ENCODE measurements at regions not wholly inside any gene's neighbourhood (a gene's known extent, or its start where the extent isn't known, plus 50 kb on each side); places are given as distances from the start of the nearest gene placed in this dataset.

DNA sequence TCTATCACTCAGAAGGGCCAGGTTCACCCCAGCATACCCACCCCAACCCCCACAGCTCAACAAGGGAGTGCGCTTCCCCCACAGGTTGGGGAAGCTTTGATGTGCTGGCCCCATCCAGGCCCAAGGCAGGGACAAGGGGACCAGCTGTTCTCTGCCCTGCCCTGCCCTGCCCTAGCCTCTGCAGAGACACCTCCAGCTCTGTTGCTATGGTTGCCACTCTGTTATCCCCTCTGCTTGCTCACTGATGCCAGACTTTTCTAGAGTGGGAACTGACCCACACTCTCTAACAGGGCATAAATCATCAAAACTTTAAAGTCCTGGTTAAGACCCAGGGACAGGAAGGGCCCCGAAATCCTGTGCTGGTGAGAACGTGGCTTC lies 50.4 kb upstream of the ENPP7 start:
- no peaks in the 10 kb centered on the region for H3K36me3 ChIP-seq (ENCODE audit: insufficient read depth, insufficient read length, low read length)
- no peaks in the 10 kb centered on the region for H3K9me3 ChIP-seq (ENCODE audit: insufficient read depth, low read length)
- H3K4me3 ChIP-seq (ENCODE audit: insufficient read length, low read depth), result no peak overlapping the region
- DNase-seq (ENCODE audit: low read depth, low spot score), result no peak
- H3K4me1 ChIP-seq (ENCODE audit: insufficient read depth, insufficient read length), result peaks cover 14% of the 10 kb centered on the region
- peaks cover 3% of the 10 kb centered on the region for H3K27me3 ChIP-seq (ENCODE audit: insufficient read depth, insufficient read length)
- H3K9ac ChIP-seq (ENCODE audit: insufficient read length, low read depth), result no peak overlapping the region
- TF ChIP-seq ZNF274 (IDR thresholded peaks at IDR 0.05; ENCODE audit: low read depth, low read length) (no peak), YY1 (IDR thresholded peaks at IDR 0.05; ENCODE audit: insufficient read depth, insufficient read length) (no peak), SUZ12 (IDR thresholded peaks at IDR 0.05; ENCODE audit: extremely low read depth, insufficient read depth, insufficient read length) (no peak)

GRCh38 chr17:79679631-79680317 lies 51.0 kb upstream of the ENPP7 start:
- Histone ChIP-seq H3K9ac (ENCODE audit: insufficient read length, low read depth) (no peak overlapping the region), H3K27me3 (ENCODE audit: insufficient read depth, insufficient read length) (peaks cover 3% of the 10 kb centered on the region), H3K4me3 (ENCODE audit: insufficient read length, low read depth) (no peak overlapping the region), H3K9me3 (ENCODE audit: insufficient read depth, low read length) (no peaks in the 10 kb centered on the region), H3K4me1 (ENCODE audit: insufficient read depth, insufficient read length) (peaks cover 9% of the 10 kb centered on the region), H3K36me3 (ENCODE audit: insufficient read depth, insufficient read length, low read length) (no peaks in the 10 kb centered on the region)
- DNase-seq (ENCODE audit: low read depth, low spot score), result no peak
- TF ChIP-seq ZNF274 (IDR thresholded peaks at IDR 0.05; ENCODE audit: low read depth, low read length) (no peak), YY1 (IDR thresholded peaks at IDR 0.05; ENCODE audit: insufficient read depth, insufficient read length) (no peak), SUZ12 (IDR thresholded peaks at IDR 0.05; ENCODE audit: extremely low read depth, insufficient read depth, insufficient read length) (no peak)

DNA sequence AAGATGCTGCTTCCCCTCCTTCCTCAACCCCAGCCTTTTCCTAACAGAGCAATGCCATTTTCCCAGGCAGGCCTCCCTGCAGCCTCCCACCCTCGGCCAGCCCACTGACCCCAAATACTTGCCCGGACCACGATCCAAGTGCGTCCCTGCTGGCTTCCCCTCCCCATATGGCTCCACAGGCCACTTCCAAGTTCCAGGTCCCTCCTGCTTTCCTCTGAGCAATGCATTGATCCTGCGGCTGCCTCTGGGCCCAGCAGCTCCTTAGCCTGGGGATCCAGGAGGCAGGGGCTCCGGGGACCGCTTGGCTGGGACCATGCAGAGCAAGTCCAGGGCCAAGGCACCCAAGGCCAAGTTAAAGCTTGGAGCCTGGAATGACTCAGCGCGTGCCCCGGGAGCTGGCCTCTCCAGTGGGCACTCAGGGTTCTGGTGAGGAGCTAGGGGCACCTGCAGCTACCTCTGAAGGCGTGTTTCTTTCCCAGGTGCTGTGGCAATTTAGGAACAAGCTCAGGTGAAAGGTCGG lies 51.9 kb upstream of the ENPP7 start:
- H3K27me3 ChIP-seq (ENCODE audit: insufficient read depth, insufficient read length), result peaks cover 11% of the 10 kb centered on the region
- no peak for DNase-seq (ENCODE audit: low read depth, low spot score)
- TF ChIP-seq SUZ12 (IDR thresholded peaks at IDR 0.05; ENCODE audit: extremely low read depth, insufficient read depth, insufficient read length), result no peak
- no peak for TF ChIP-seq ZNF274 (IDR thresholded peaks at IDR 0.05; ENCODE audit: low read depth, low read length)
- no peak for TF ChIP-seq YY1 (IDR thresholded peaks at IDR 0.05; ENCODE audit: insufficient read depth, insufficient read length)
- H3K4me1 ChIP-seq (ENCODE audit: insufficient read depth, insufficient read length), result peaks cover 3% of the 10 kb centered on the region
- no peak overlapping the region for H3K9ac ChIP-seq (ENCODE audit: insufficient read length, low read depth)
- peaks cover 6% of the 10 kb centered on the region for H3K9me3 ChIP-seq (ENCODE audit: insufficient read depth, low read length)
- H3K36me3 ChIP-seq (ENCODE audit: insufficient read depth, insufficient read length, low read length), result no peaks in the 10 kb centered on the region
- H3K4me3 ChIP-seq (ENCODE audit: insufficient read length, low read depth), result no peak overlapping the region

DNA sequence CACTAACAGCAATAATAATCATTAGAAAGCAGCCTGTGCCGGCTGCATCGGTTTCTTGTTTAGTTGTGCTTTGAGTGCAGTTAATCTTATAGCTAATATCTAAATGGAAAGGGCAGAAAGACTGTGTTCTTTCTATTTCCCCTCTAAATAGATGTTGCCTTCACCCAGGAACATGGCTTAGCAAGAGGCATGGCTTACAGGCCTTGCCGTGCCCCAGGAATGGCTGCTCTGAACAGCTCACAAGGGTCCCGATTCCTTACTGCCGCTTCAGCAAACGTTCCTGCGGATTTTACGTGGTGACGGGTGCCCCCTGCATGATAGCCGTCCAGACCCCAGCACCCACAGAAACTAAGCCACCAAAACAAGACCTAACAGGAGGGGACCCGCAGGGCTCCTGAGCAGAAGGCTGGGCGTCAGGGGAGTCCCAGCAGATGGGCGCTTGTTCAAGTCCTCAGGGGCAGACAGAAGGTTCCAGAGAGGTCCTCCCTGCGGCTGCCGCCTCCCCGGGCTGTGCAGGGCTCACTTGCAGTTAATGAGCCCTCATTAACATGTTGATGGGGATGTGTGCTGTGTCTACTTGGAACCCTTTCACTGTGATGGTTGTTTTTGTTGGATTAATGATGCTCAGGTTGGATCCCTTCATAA lies 52.5 kb upstream of the ENPP7 start:
- Histone ChIP-seq H3K36me3 (ENCODE audit: insufficient read depth, insufficient read length, low read length) (no peaks in the 10 kb centered on the region), H3K9ac (ENCODE audit: insufficient read length, low read depth) (no peak overlapping the region), H3K4me1 (ENCODE audit: insufficient read depth, insufficient read length) (peaks cover 3% of the 10 kb centered on the region), H3K9me3 (ENCODE audit: insufficient read depth, low read length) (peaks cover 12% of the 10 kb centered on the region), H3K4me3 (ENCODE audit: insufficient read length, low read depth) (no peak overlapping the region), H3K27me3 (ENCODE audit: insufficient read depth, insufficient read length) (peaks cover 15% of the 10 kb centered on the region)
- no peak for TF ChIP-seq ZNF274 (IDR thresholded peaks at IDR 0.05; ENCODE audit: low read depth, low read length)
- no peak for TF ChIP-seq YY1 (IDR thresholded peaks at IDR 0.05; ENCODE audit: insufficient read depth, insufficient read length)
- no peak for TF ChIP-seq SUZ12 (IDR thresholded peaks at IDR 0.05; ENCODE audit: extremely low read depth, insufficient read depth, insufficient read length)
- no peak for DNase-seq (ENCODE audit: low read depth, low spot score)

DNA sequence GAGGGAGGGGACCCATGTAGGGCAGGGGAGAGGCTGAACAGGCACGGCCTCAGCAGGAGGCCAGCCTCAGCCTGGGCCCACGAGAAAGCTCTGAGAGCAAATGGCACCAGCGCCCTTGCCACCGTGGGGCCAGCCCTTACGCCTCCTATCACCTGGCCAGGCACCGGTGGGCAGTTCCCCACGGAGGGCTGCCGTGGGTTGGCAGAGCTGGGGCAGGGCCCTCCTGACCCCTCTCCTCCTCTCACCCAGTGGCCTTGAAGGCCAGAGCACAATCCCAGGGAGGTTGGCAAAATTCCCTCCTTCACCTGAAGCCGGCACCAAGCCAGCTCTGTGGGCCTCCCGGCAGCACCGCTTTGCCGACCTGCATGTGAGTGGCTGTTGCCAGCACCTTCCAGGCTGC lies 53.1 kb upstream of the ENPP7 start:
- no peak for DNase-seq (ENCODE audit: low read depth, low spot score)
- TF ChIP-seq ZNF274 (IDR thresholded peaks at IDR 0.05; ENCODE audit: low read depth, low read length) (no peak), SUZ12 (IDR thresholded peaks at IDR 0.05; ENCODE audit: extremely low read depth, insufficient read depth, insufficient read length) (no peak), YY1 (IDR thresholded peaks at IDR 0.05; ENCODE audit: insufficient read depth, insufficient read length) (no peak)
- H3K9me3 ChIP-seq (ENCODE audit: insufficient read depth, low read length), result peaks cover 14% of the 10 kb centered on the region
- H3K36me3 ChIP-seq (ENCODE audit: insufficient read depth, insufficient read length, low read length), result no peaks in the 10 kb centered on the region
- no peak overlapping the region for H3K4me3 ChIP-seq (ENCODE audit: insufficient read length, low read depth)
- peaks cover 15% of the 10 kb centered on the region for H3K27me3 ChIP-seq (ENCODE audit: insufficient read depth, insufficient read length)
- peaks cover 3% of the 10 kb centered on the region for H3K4me1 ChIP-seq (ENCODE audit: insufficient read depth, insufficient read length)
- no peak overlapping the region for H3K9ac ChIP-seq (ENCODE audit: insufficient read length, low read depth)

DNA sequence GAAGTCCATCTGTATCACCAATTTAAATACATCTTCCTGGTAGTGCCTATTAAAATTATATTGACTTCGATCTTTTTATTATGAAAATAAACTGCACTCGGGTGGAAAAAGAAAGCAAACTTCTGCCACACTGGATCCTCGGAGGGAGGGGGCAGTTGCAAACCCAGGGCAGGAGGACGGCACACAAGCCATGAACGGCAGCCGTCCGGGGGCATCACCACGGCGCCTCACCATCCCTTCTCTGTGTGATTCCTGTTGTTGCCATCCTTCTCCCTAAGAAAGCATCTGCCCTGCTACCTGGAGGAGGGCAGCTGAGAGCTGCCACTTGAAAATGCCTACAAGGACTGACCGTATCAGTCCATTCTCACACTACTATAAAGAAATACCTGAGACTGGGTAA lies 53.9 kb upstream of the ENPP7 start:
- DNase-seq (ENCODE audit: low read depth, low spot score), result no peak
- Histone ChIP-seq H3K36me3 (ENCODE audit: insufficient read depth, insufficient read length, low read length) (no peaks in the 10 kb centered on the region), H3K27me3 (ENCODE audit: insufficient read depth, insufficient read length) (peaks cover 13% of the 10 kb centered on the region), H3K9me3 (ENCODE audit: insufficient read depth, low read length) (peaks cover 14% of the 10 kb centered on the region), H3K4me1 (ENCODE audit: insufficient read depth, insufficient read length) (peaks cover 3% of the 10 kb centered on the region), H3K4me3 (ENCODE audit: insufficient read length, low read depth) (no peak overlapping the region), H3K9ac (ENCODE audit: insufficient read length, low read depth) (no peak overlapping the region)
- TF ChIP-seq ZNF274 (IDR thresholded peaks at IDR 0.05; ENCODE audit: low read depth, low read length) (no peak), SUZ12 (IDR thresholded peaks at IDR 0.05; ENCODE audit: extremely low read depth, insufficient read depth, insufficient read length) (no peak), YY1 (IDR thresholded peaks at IDR 0.05; ENCODE audit: insufficient read depth, insufficient read length) (no peak)

DNA sequence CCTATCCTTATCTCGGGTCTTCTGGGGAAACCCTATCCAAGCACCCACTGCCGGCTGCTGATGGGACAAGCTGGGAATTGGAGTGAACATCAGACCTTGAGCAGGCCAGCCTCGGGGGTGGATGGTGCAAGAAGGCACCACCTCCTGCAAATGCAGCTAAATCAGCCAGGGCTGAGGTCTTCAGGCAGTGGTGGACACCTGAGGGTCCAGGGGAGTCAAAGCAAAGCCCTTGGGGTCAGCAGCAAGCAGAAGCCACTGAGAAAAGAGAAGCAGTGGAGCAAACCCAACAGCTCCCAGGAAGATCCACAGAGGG lies 55.4 kb upstream of the ENPP7 start:
- Histone ChIP-seq H3K9ac (ENCODE audit: insufficient read length, low read depth) (no peak overlapping the region), H3K4me1 (ENCODE audit: insufficient read depth, insufficient read length) (peaks cover 9% of the 10 kb centered on the region), H3K9me3 (ENCODE audit: insufficient read depth, low read length) (peaks cover 14% of the 10 kb centered on the region), H3K36me3 (ENCODE audit: insufficient read depth, insufficient read length, low read length) (no peaks in the 10 kb centered on the region), H3K4me3 (ENCODE audit: insufficient read length, low read depth) (no peak overlapping the region), H3K27me3 (ENCODE audit: insufficient read depth, insufficient read length) (peaks cover 12% of the 10 kb centered on the region)
- DNase-seq (ENCODE audit: low read depth, low spot score), result no peak
- no peak for TF ChIP-seq ZNF274 (IDR thresholded peaks at IDR 0.05; ENCODE audit: low read depth, low read length)
- no peak for TF ChIP-seq SUZ12 (IDR thresholded peaks at IDR 0.05; ENCODE audit: extremely low read depth, insufficient read depth, insufficient read length)
- no peak for TF ChIP-seq YY1 (IDR thresholded peaks at IDR 0.05; ENCODE audit: insufficient read depth, insufficient read length)
